Gastroesophageal sphincter (tissue), 4 donors: ENCODE measurements at regions not wholly inside any gene's neighbourhood (a gene's known extent, or its start where the extent isn't known, plus 50 kb on each side); places are given as distances from the start of the nearest gene placed in this dataset.

ENCODE experiments used
- ATAC-seq: fragments of 150-250 bp; one replicate; pipeline ENCODE4 v1.9.1; 2016; ENCODE audit warnings: mild to moderate bottlenecking, moderate library complexity
- H3K27ac ChIP-seq, 4 donors: fragments of 200-600 bp; sonication (generic) in 3 of 4; 1 replicate in 3 of 4; 2 replicates in 1 of 4; pipeline ENCODE4 v1.5.1; 2016 to 2019
- H3K27me3 ChIP-seq: fragments of 200-600 bp; sonication (generic); one replicate; pipeline ENCODE4 v1.5.1; 2019
- H3K36me3 ChIP-seq, 2 donors: fragments of 200-600 bp; sonication (generic); one replicate each; pipeline ENCODE4 v1.5.1; 2019; ENCODE audit warnings: control low read depth in 1 of 2
- H3K4me1 ChIP-seq, 3 donors: fragments of 200-600 bp; sonication (generic); 1 replicate in 2 of 3; 2 replicates in 1 of 3; pipeline ENCODE4 v1.5.1; 2016 to 2019; ENCODE audit warnings: control low read depth in 2 of 3
- H3K4me3 ChIP-seq, 2 donors: fragments of 200-600 bp; sonication (generic); one replicate each; pipeline ENCODE4 v1.5.1; 2019; ENCODE audit warnings: mild to moderate bottlenecking in 1 of 2, moderate library complexity in 1 of 2
- H3K9me3 ChIP-seq, 3 donors: fragments of 200-600 bp; sonication (generic); one replicate each; pipeline ENCODE4 v1.5.1; 2017 to 2019; ENCODE audit warnings: control low read depth in 2 of 3
- EP300 ChIP-seq: sonication (generic); formaldehyde crosslinking; IDR thresholded peaks from one replicate; pipeline ENCODE4 v1.6.1; 2017; ENCODE audit warnings: antibody characterized with exemption, mild to moderate bottlenecking
- POLR2A ChIP-seq, 2 donors: fragments of 450-650 bp; IDR thresholded peaks; one replicate each; pipeline ENCODE4 v1.6.1; 2017; ENCODE audit warnings: antibody characterized with exemption in 2 of 2, mild to moderate bottlenecking in 2 of 2, moderate library complexity in 1 of 2
- POLR2AphosphoS5 ChIP-seq: sonication (generic); formaldehyde crosslinking; IDR thresholded peaks from one replicate; pipeline ENCODE4 v1.6.1; 2017; ENCODE audit warnings: antibody characterized with exemption
- WGBS, 2 donors: methylation state at CpG; one replicate each; pipeline ENCODE4 v1.1.5; 2018; ENCODE audit warnings: low coverage in 1 of 2; 5-methylcytosine and 5-hydroxymethylcytosine counted together
- TF ChIP-seq, protein P1 (sequence below), 4 experiments: fragments of 200-600 bp in 2 of 4; fragments of 450-650 bp in 2 of 4; sonication (generic) in 1 of 4; IDR thresholded peaks; one replicate each; pipeline ENCODE4 v1.5.1; 2017 to 2019; ENCODE audit warnings: antibody characterized with exemption in 4 of 4, mild to moderate bottlenecking in 2 of 4, moderate library complexity in 2 of 4

DNA sequence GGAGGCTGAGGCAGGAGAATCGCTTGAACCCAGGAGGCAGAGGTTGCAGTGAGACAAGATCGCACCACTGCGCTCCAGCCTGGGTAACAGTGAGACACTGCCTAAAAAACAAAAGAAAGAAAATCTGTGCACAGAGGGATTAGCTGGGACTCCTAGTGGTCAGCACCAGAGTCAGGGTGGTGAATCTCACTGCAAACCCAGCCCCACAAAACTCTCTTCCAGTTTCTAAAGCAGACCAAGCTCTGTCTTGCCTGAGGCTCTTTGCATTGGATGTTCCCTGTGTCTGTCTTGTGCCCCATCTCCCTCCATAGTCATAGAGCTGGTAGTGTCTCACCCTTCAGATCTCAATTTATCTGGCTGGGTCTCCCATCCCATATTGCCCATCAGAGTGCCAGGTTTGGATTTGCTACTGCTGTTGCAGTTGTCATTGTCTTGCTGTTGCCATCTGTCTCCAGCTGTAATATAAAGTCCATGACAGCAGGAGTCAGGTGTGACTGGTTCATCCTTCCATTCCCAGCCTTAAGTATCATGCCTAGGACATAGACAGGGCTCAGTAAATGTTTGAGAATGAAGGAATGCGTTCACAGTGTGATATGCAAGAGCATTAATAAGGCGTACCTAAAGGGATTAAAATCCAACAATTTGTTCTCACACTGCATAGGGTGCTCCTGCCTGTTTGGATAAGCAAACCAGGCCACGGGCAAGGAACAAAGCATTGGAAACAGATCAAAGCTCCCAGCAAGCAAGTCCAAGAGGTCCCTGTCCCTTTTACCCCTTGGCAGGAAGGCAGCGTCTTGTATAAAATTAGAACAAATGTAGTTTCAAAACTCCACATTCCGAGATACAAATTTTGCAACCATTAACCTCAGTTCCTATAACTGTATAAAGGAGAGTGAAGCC lies 614.6 kb upstream of the CDH5 start:
- H3K9me3 ChIP-seq: no peaks in the 10 kb centered on the region
- no peak overlapping the region for H3K27ac ChIP-seq
- no peak for ATAC-seq
- WGBS, 2 donors: 73 to 86% methylated on average over 8 of the region's 8 CpGs
- no peaks in the 10 kb centered on the region for H3K4me1 ChIP-seq
- H3K36me3 ChIP-seq: no peaks in the 10 kb centered on the region
- no peak overlapping the region for H3K4me3 ChIP-seq
- TF ChIP-seq POLR2A (IDR thresholded peaks at IDR 0.05) (no peak), EP300 (no peak)
- TF ChIP-seq, protein P1, sequence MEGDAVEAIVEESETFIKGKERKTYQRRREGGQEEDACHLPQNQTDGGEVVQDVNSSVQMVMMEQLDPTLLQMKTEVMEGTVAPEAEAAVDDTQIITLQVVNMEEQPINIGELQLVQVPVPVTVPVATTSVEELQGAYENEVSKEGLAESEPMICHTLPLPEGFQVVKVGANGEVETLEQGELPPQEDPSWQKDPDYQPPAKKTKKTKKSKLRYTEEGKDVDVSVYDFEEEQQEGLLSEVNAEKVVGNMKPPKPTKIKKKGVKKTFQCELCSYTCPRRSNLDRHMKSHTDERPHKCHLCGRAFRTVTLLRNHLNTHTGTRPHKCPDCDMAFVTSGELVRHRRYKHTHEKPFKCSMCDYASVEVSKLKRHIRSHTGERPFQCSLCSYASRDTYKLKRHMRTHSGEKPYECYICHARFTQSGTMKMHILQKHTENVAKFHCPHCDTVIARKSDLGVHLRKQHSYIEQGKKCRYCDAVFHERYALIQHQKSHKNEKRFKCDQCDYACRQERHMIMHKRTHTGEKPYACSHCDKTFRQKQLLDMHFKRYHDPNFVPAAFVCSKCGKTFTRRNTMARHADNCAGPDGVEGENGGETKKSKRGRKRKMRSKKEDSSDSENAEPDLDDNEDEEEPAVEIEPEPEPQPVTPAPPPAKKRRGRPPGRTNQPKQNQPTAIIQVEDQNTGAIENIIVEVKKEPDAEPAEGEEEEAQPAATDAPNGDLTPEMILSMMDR (IDR thresholded peaks at IDR 0.05): no peak
- peaks cover 8% of the 10 kb centered on the region for H3K27me3 ChIP-seq

DNA sequence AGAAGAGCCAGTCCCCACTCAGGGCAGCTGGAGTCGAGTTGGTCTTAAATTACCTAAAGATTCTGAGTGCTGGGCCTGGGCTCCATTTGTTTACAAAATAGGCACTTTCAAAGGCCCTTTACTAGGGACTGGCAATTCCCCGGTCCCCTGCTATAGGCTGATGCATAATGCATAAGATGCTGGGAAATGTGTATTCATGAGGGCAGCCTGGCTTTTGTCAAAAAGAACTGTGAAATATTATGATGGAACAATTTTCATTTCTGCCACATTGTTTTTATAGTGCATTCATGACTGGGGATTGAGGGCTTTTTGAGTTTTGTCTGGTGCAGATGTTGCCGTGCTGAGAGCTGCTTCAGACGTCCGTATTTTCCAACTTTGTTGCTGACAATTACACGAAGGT lies 617.0 kb upstream of the CDH5 start:
- TF ChIP-seq, protein P1 (IDR thresholded peaks at IDR 0.05): no peak
- TF ChIP-seq POLR2AphosphoS5 (no peak), POLR2A (IDR thresholded peaks at IDR 0.05) (no peak), EP300 (no peak)
- H3K27ac ChIP-seq: no peak overlapping the region
- no peaks in the 10 kb centered on the region for H3K36me3 ChIP-seq
- 36 to 43% methylated on average over 5 to 6 of the region's 6 CpGs for WGBS, 2 donors
- no peak overlapping the region for H3K4me3 ChIP-seq
- peaks cover 8% of the 10 kb centered on the region for H3K27me3 ChIP-seq
- ATAC-seq: no peak
- no peaks in the 10 kb centered on the region for H3K4me1 ChIP-seq
- H3K9me3 ChIP-seq: no peaks in the 10 kb centered on the region

DNA sequence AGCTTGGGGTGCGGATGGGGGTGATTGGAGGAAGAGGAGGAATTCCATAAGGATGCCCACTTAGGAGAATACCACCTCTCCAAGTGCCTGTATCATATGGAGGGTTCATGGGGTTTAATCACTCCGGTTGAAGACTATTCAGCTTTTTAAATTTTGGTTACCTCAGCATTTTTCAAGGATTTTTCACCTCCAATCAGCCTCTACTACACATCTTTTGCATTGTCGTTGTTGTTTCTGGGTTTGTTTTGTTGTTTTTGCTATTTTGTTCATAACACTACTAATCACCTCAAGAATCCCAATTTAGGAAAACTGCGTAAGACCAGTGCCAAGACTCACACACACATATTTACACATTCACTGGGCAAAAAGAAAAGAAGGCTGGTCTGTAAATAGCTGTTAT lies 619.5 kb upstream of the CDH5 start:
- WGBS, 2 donors: 90 to 91% methylated on average over 1 to 4 of the region's 4 CpGs
- no peaks in the 10 kb centered on the region for H3K4me1 ChIP-seq

DNA sequence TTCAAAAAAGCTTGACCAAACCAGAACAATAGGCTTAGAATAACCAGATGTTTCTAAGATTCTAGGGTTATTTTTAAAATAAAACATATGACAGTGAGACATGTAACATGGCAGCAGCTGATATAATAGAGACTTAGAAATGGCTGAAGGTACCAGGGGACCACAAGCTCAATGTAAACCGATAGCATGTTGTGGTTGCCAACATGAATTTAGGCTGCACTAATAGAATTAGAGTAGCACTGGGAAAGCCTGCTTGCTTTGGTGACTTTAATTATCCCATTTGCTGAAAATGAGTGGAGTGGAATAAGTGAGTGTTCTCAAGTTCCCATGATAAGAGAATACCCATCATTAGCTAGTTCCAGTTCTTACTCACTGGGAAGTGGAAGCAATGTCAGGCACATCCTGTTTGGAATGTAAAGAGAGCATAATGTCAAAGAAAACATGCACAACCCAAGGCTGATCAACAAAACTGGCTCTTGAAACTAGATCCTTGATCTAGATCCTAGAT lies 621.2 kb upstream of the CDH5 start:
- no peaks in the 10 kb centered on the region for H3K4me1 ChIP-seq
- no peaks in the 10 kb centered on the region for H3K9me3 ChIP-seq
- no peaks in the 10 kb centered on the region for H3K36me3 ChIP-seq
- ATAC-seq: no peak
- no peaks in the 10 kb centered on the region for H3K27me3 ChIP-seq
- no peak for TF ChIP-seq POLR2A (IDR thresholded peaks at IDR 0.05)
- TF ChIP-seq, protein P1 (IDR thresholded peaks at IDR 0.05): no peak
- TF ChIP-seq EP300: no peak
- no peak for TF ChIP-seq POLR2AphosphoS5
- H3K4me3 ChIP-seq: no peak overlapping the region
- 87 to 89% methylated on average over 1 of the region's 1 CpG for WGBS, 2 donors
- H3K27ac ChIP-seq: no peak overlapping the region

More for the DNA sequence above, 619.5 kb upstream of the CDH5 start:
- TF ChIP-seq POLR2A (IDR thresholded peaks at IDR 0.05) (no peak), POLR2AphosphoS5 (no peak), EP300 (no peak)
- TF ChIP-seq, protein P1 (IDR thresholded peaks at IDR 0.05): no peak
- Histone ChIP-seq H3K9me3 (no peaks in the 10 kb centered on the region), H3K27ac (no peak overlapping the region), H3K27me3 (peaks cover 8% of the 10 kb centered on the region), H3K36me3 (no peaks in the 10 kb centered on the region), H3K4me3 (no peak overlapping the region)
- ATAC-seq: no peak

DNA sequence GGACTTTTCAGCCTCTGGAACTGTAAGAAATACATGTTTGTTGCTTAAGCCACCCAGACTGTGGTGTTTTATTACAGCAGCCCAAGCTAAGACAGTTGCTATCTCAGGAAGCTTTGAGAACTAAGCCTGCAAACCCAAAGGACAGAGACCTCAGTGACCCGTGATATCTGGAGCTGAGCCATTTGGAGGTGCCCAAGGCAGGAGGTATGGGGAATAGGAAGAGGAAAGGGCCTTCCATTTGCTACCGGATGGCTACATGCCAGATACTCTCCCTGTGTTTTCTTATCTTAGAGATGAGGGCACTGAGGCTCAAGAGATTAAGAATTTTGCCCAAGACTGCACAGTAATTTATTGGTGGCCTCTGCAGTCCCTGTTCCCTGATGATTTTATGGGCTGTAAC lies 622.1 kb upstream of the CDH5 start:
- no peaks in the 10 kb centered on the region for H3K4me1 ChIP-seq
- H3K4me3 ChIP-seq: no peak overlapping the region
- H3K27me3 ChIP-seq: no peaks in the 10 kb centered on the region
- no peaks in the 10 kb centered on the region for H3K9me3 ChIP-seq
- H3K36me3 ChIP-seq: no peaks in the 10 kb centered on the region
- WGBS, 2 donors: 90 to 100% methylated on average over 2 of the region's 2 CpGs
- ATAC-seq: no peak
- no peak for TF ChIP-seq EP300
- TF ChIP-seq, protein P1 (IDR thresholded peaks at IDR 0.05): no peak
- TF ChIP-seq POLR2A (IDR thresholded peaks at IDR 0.05): no peak
- TF ChIP-seq POLR2AphosphoS5: no peak
- H3K27ac ChIP-seq: no peak overlapping the region
